A172 (cell line): ENCODE measurements at regions not wholly inside any gene's neighbourhood (a gene's known extent, or its start where the extent isn't known, plus 50 kb on each side); places are given as distances from the start of the nearest gene placed in this dataset.

Experiments
- DNase-seq: peaks from one replicate; pipeline ENCODE4 v3.0.0-alpha.2; 2015; ENCODE audit warnings: low spot score

GRCh38 chr4:24666816-24667477 lies 82.6 kb upstream of the DHX15 start:
- DNase-seq: no peak

DNA sequence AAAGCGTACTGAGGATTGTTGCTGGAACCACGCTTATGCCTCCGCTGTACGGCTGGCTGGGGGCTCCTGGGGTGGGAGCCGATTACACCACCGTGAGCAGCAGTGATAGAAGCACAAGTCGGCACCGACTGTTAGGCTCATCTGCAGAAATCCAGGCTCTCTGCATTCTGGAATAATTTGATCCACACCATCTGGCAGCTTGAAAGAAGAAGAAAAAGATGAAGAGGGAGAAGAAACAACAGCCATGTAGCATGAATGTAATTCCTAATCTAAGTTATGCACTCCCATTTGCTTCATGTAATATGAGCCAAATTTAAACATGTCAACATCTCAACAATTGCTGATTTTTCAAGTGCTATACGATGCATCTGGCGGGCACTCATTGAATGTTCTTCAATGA lies 84.6 kb upstream of the DHX15 start:
- DNase-seq: no peak

- DNase-seq: no peak
These were observed 85.4 kb upstream of the DHX15 start for GRCh38 chr4:24669751-24670150.

DNA sequence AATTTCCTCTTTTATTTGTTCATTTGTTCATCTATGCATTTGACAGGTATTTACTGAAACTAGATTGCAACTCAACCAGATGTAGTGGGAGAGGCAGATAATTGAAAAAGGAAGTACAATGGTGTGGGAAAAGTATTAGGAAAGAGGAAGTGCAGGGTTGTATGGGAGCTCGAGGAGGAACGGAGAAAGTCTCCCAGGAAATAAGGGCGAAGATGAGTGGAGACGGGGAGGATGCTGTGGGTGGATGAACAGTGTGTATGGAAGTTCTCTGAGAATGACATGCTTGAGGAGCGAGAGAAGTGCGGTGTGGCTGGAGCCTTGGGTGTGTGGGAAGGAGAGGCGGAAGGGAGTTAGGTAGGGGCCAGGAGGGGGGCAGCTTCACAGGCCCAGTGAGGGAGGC lies 87.5 kb upstream of the DHX15 start:
- no peak for DNase-seq

DNA sequence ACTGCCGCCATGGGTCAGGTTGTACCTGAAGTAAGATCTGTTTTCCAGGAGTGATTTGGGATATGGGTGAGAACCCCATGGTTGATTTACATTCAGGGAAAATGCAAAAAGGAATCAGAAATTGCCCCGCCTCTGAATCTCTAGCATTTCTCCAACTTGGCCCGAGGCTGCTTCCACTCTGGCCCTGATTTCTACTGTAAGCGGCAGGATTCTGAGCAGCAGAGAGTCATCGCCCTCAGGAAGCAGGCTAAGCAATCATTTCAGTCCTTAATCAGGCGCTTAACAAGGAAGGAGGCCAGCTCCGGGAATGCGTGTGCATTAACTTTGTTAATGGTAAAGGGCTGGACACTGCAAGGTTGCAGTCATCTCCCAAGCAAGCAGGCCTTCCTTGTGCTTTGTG lies 88.5 kb upstream of the DHX15 start:
- no peak for DNase-seq

DNA sequence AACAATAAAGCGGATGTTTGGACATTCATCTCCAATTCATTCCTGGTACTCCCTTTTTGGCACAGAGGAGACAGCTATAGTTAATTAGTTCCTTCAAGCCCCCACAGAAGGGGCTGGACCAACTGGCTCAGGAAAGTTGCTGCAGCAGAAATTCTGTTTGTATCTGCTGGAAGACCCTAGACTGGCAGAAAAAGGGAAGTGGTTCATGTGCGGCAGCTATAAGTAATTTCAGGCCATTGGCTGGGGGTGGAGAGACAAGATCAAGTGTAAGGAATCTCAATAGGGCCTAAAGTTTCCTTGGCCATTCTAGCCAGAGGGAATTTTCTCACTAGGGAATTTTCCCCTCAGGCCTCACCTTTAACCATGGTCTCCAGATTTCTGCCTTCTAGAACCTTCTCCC lies 89.9 kb upstream of the DHX15 start:
- no peak for DNase-seq

DNA sequence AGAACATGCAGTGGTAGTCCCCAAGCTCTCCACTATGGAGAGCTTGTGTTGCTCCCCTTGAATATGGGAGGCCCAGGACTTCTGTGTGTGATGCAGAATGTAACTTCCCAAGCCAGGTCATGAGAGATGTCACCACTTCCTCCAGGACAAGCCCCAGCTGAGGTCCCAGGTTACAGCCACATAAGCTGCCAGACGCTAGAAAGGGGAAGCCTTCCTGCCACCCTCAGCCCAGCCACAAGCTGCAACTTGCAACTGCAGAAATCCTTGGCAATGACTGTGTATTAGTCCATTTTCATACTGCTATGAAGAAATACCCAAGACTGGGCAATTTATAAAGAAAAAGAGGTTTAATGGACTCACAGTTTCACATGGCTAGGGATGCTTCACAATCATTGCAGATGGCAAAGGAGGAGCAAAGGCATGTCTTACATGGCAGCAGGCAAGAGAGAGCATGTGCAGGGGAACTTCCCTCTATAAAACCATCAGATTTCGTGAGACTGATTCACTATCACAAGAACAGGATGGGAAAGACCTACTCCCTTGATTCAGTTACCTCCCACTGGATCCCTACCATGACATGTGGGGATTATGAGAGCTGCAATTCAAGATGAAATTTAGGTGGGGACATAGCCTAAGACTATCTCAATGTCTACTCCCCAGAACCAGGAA lies 91.5 kb upstream of the DHX15 start:
- no peak for DNase-seq

- no peak for DNase-seq
These were observed 93.6 kb upstream of the DHX15 start for GRCh38 chr4:24677909-24678308.

DNA sequence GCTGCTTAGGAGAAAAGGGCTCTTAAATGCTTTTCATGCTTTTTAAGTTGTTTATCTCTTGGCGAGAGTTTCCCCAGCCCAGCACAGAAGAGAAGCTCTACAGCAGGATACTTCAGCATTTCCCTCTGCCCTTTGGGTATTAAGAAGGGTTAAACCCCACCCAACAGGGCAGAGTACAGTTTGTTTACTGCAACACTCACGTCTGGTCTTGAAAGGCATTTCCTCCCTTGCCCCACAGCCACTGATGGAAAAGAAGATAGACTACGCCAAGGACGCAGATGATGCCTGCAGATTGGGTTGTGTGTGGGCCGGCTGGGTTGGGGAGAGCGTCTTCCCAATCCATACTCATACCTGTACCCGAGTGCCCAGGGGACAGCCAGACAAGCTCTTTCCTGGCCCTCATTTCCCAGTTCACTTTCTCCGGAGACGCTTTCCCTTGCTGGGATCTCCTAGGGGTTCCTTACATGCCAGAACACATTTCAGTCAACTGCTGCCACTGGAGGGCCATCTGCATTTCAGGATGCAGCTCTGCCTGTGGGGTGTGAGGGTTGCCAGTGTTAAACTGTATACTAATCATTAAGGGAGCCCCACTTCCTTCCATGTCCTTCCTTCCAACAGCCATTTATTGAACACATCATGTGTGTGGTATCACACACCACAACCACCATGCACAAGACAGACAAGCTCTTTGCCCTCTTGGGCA lies 96.5 kb upstream of the DHX15 start:
- DNase-seq: no peak

DNA sequence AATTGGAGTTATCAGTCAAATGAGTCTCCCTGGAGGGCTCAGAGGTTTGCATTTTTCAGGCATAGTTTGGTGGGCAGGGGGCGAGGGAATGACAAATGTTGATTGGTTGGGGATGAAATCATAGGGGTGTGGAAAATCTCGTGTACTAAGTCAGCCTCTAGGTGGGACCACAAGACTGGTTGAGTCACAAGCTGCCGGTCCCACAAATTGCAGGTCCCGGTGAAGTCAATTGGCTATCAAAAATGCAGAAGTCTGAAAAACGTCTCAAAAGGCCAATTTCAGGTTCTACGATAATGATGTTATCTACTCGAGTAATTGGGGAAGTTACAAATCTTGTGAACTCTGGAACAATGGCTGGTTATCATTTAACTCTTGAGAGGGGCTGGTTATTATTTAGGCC lies 98.8 kb upstream of the DHX15 start:
- no peak for DNase-seq

DNA sequence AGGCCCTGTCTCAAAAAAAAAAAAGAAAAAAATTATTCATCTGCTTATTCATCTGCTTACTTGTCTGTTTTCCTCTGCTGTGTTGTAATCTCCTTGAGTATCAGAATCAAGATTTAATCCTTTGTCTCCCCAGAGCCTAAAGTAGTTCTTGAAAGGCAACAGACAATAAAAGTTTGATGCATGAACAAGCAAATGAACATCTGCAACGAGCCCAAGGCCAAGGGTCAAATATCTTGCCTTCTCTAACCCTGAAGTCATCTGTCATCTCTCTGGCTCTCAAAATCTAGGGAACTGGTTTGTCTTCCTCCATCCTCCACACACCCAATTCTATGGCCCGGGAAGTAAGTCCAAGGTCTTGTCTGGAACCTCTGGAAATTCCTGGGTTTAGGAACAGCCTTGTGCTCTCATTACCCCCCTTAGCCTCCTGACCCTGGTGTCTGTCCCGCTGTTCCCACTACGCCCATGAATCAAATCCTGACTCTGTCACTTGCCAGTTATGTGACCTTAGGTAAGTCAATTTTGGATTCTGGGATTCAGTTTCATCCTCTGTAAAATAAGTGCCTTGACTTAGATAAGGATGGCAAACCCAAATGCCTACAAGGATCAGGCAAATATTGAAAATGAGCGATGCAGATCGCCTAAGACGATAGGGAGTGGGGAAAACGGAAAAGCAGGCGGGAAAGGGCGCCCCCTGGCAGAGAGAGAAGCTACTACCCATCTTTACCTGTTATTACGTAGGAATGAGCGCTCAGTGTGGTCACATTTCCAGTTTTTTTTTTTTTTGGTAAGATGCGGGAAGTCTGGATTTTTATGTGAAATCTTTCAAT lies 102.7 kb upstream of the DHX15 start:
- DNase-seq: no peak

DNA sequence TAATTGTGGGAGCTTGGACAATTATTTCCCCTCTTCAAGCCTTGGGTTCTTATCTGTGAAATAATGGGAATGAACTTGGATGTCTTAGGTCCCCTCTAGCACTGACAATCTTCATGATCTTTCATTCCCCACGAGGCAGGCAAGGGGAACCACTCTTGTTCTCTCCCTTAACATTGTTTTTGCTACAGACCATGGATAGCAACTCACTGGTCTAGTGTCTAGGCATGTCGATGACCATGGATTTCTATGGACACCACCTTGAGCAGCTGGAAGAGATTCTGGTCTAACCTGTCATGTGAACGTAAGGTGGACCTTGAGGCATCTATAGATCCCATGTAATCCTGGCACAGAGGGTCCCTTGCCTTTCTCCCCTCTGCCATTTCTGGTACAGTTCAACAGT lies 104.1 kb upstream of the DHX15 start:
- no peak for DNase-seq

DNA sequence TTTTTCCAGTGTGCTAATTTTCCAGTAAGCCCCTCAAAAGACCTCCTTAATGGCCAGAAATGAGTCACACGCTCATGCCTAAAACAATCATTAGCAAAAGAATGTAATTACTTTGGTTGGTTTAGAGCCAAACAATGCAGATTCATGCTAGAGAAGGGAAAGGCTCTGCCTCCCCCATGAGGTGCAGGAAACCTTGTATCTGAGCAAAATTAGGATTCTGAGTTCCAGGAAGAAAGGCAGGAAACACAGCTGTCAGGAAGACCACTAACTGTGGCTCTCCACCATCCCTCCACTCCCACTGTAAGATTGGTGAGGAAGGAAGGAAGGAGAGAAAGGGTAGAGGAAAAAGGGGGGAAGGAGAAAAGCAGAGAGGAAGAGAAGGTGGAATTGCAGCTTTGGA lies 104.9 kb upstream of the DHX15 start:
- DNase-seq: no peak

- DNase-seq: no peak
These were observed 104.9 kb upstream of the SOD3 start for GRCh38 chr4:24690436-24690835.

DNA sequence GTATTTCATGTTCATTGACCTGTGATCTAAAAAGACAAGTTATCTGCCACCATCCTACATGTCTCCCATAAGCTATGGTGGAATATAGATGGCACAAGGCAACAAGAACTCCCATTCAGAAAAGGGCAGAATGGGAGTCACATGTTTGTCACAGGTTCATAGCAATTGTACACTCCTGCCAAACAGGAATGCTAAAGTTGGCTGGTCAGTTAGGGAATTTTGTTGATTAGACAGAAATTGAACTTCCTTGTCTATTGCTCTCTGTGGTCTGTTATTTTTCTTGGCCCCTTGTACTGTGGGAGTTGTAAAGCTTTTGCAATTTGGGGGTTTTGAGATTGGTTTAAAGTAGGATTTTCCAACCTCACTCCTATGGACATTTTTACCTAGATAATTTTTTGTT lies 101.7 kb upstream of the SOD3 start:
- DNase-seq: no peak

GRCh38 chr4:24700118-24700517 lies 95.3 kb upstream of the SOD3 start:
- no peak for DNase-seq

DNA sequence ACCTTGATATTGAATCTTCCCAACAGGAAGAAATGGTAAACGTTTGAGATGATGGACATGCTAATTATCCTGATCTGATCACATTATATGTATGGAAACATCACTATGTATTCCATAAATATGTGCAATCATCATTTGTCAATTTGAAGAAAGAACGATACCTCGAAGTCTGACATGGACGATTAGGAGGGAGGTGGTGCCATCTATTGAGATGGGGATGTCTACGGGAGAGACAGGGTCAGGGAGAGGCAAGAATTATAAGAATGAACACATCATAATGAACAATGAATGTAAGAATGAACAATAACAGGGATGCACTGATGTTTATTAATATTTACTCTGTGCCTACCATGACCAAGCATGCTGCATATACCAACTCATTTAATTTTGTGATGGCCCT lies 93.7 kb upstream of the SOD3 start:
- no peak for DNase-seq

- no peak for DNase-seq
These were observed 93.1 kb upstream of the SOD3 start for GRCh38 chr4:24702281-24702680.

GRCh38 chr4:24703298-24703697 lies 92.1 kb upstream of the SOD3 start:
- DNase-seq: no peak

- no peak for DNase-seq
These were observed 91.2 kb upstream of the SOD3 start for GRCh38 chr4:24704149-24704548.

GRCh38 chr4:24705016-24705753 lies 90.2 kb upstream of the SOD3 start:
- no peak for DNase-seq

DNA sequence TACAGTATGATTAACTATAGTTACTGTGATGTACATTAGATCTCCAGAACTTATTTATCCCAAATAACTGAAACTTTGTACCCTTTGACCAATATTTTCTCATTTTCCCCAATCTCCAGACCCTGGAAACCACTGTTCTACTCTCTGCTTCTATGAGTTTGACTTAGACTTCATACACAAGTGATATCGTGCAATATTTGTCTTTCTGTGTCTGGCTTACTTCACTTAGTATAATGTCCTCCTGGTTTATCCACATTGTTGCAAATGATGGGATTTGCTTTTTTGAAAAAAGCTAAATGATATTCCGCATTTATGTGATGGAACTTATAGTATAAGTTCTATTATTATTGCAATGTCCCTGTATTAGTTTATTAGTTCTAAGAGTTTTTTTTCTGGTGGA lies 81.8 kb upstream of the SOD3 start:
- DNase-seq: no peak
